ENCODE measurements at regions not wholly inside any gene's neighbourhood (a gene's known extent, or its start where the extent isn't known, plus 50 kb on each side); places are given as distances from the start of the nearest gene placed in this dataset.

- no peaks in the 10 kb centered on the region for H3K36me3 ChIP-seq (ENCODE audit: control insufficient read depth, insufficient read depth, low read length)
- no peaks in the 10 kb centered on the region for H3K4me1 ChIP-seq
- CTCF ChIA-PET: no interaction called here
- Mint-ChIP-seq H3K9me3 (ENCODE audit: unreplicated experiment) (no peaks in the 10 kb centered on the region), H3K4me1 (ENCODE audit: low read depth, unreplicated experiment) (no peaks in the 10 kb centered on the region), H3K4me3 (ENCODE audit: unreplicated experiment) (no peak overlapping the region), H3K27me3 (ENCODE audit: insufficient read depth, unreplicated experiment) (no peaks in the 10 kb centered on the region), H3K27ac (ENCODE audit: unreplicated experiment) (no peak overlapping the region), H3K36me3 (ENCODE audit: insufficient read depth, unreplicated experiment) (no peaks in the 10 kb centered on the region)
- no peak for DNase-seq
- TF ChIP-seq, protein P1, sequence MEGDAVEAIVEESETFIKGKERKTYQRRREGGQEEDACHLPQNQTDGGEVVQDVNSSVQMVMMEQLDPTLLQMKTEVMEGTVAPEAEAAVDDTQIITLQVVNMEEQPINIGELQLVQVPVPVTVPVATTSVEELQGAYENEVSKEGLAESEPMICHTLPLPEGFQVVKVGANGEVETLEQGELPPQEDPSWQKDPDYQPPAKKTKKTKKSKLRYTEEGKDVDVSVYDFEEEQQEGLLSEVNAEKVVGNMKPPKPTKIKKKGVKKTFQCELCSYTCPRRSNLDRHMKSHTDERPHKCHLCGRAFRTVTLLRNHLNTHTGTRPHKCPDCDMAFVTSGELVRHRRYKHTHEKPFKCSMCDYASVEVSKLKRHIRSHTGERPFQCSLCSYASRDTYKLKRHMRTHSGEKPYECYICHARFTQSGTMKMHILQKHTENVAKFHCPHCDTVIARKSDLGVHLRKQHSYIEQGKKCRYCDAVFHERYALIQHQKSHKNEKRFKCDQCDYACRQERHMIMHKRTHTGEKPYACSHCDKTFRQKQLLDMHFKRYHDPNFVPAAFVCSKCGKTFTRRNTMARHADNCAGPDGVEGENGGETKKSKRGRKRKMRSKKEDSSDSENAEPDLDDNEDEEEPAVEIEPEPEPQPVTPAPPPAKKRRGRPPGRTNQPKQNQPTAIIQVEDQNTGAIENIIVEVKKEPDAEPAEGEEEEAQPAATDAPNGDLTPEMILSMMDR (IDR thresholded peaks at IDR 0.05; ENCODE audit: insufficient read depth in 1 of 2, low read depth in 1 of 2, low read length in 1 of 2, severe bottlenecking in 1 of 2, unreplicated experiment in 1 of 2): no peak
- BruUV-seq (replicated peaks): no TSS peak
- no peaks in the 10 kb centered on the region for H3K27me3 ChIP-seq (replicated peaks; ENCODE audit: control insufficient read depth, insufficient read depth, low read length)
- H3K9me3 ChIP-seq: no peaks in the 10 kb centered on the region
- POLR2A ChIA-PET: no interaction called here
- intact Hi-C loops (cut with micrococcal nuclease; ENCODE audit: unreplicated experiment): no loop called here
- no peak overlapping the region for H3K4me3 ChIP-seq (ENCODE audit: low read depth, low read length)
Measured at GRCh38 chr2:142742371-142743214, 134.9 kb upstream of the KYNU start.

DNA sequence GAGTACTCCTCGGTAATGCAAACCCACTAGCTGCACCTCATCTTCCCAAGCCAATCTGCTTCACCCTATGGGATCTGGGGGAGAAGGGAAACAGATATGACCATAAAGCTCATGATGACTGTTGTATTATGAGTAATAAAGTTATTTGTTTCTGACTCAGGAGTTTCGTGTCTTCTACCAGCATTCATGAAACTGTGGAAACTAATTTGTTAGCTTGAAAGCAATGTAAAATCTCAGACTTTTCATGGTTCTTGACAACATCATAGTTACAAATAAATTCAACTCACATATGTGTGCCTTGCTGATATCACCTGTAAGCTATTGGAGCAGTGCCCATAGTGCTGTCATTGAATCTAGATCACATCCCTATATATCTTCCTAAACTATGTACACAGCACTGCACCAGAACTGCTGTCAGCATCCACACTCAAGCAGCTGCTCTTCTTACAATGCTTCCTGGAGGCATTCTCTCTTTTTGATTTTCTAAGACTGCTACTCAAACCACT lies 135.6 kb upstream of the KYNU start:
- Histone ChIP-seq H3K4me1 (no peaks in the 10 kb centered on the region), H3K27me3 (replicated peaks; ENCODE audit: control insufficient read depth, insufficient read depth, low read length) (no peaks in the 10 kb centered on the region), H3K36me3 (ENCODE audit: control insufficient read depth, insufficient read depth, low read length) (no peaks in the 10 kb centered on the region), H3K4me3 (ENCODE audit: low read depth, low read length) (no peak overlapping the region), H3K9me3 (no peaks in the 10 kb centered on the region)
- Mint-ChIP-seq H3K27me3 (ENCODE audit: insufficient read depth, unreplicated experiment) (no peaks in the 10 kb centered on the region), H3K27ac (ENCODE audit: unreplicated experiment) (no peak overlapping the region), H3K4me1 (ENCODE audit: low read depth, unreplicated experiment) (no peaks in the 10 kb centered on the region), H3K36me3 (ENCODE audit: insufficient read depth, unreplicated experiment) (no peaks in the 10 kb centered on the region), H3K4me3 (ENCODE audit: unreplicated experiment) (no peak overlapping the region), H3K9me3 (ENCODE audit: unreplicated experiment) (no peaks in the 10 kb centered on the region)
- TF ChIP-seq, protein P1 (IDR thresholded peaks at IDR 0.05; ENCODE audit: insufficient read depth in 1 of 2, low read depth in 1 of 2, low read length in 1 of 2, severe bottlenecking in 1 of 2, unreplicated experiment in 1 of 2): no peak
- ChIA-PET CTCF (no interaction called here), POLR2A (no interaction called here)
- BruUV-seq (replicated peaks): no TSS peak
- intact Hi-C loops (cut with micrococcal nuclease; ENCODE audit: unreplicated experiment): no loop called here
- no peak for DNase-seq

GRCh38 chr2:142734770-142735169 lies 142.7 kb upstream of the KYNU start:
- Mint-ChIP-seq H3K4me3 (ENCODE audit: unreplicated experiment) (no peak overlapping the region), H3K9me3 (ENCODE audit: unreplicated experiment) (peaks cover 2% of the 10 kb centered on the region), H3K27ac (ENCODE audit: unreplicated experiment) (no peak overlapping the region), H3K4me1 (ENCODE audit: low read depth, unreplicated experiment) (no peaks in the 10 kb centered on the region), H3K36me3 (ENCODE audit: insufficient read depth, unreplicated experiment) (no peaks in the 10 kb centered on the region), H3K27me3 (ENCODE audit: insufficient read depth, unreplicated experiment) (no peaks in the 10 kb centered on the region)
- 0 out of 2 replicates have a peak, but pooled peaks cover 2% of the 10 kb centered on the region for H3K9me3 ChIP-seq
- CTCF ChIA-PET: no interaction called here
- no peaks in the 10 kb centered on the region for H3K27me3 ChIP-seq (replicated peaks; ENCODE audit: control insufficient read depth, insufficient read depth, low read length)
- no peak for DNase-seq
- no peaks in the 10 kb centered on the region for H3K36me3 ChIP-seq (ENCODE audit: control insufficient read depth, insufficient read depth, low read length)
- no peak overlapping the region for H3K4me3 ChIP-seq (ENCODE audit: low read depth, low read length)
- intact Hi-C loops (cut with micrococcal nuclease; ENCODE audit: unreplicated experiment): no loop called here
- TF ChIP-seq, protein P1 (IDR thresholded peaks at IDR 0.05; ENCODE audit: insufficient read depth in 1 of 2, low read depth in 1 of 2, low read length in 1 of 2, severe bottlenecking in 1 of 2, unreplicated experiment in 1 of 2): no peak
- no peaks in the 10 kb centered on the region for H3K4me1 ChIP-seq
- POLR2A ChIA-PET: no interaction called here
- BruUV-seq (replicated peaks): no TSS peak

Measured in Caco-2 (cell line).